GM12873 (cell line): ENCODE measurements at regions not wholly inside any gene's neighbourhood (a gene's known extent, or its start where the extent isn't known, plus 50 kb on each side); places are given as distances from the start of the nearest gene placed in this dataset.

ENCODE experiments used
- CTCF ChIP-seq: IDR thresholded peaks from 2 replicates; pipeline ENCODE4 v1.5.1; 2012; ENCODE audit warnings: low read depth, mild to moderate bottlenecking, moderate library complexity, low read length, control low read depth; ENCODE audit not compliant: insufficient read depth; ENCODE audit errors: missing control alignments

DNA sequence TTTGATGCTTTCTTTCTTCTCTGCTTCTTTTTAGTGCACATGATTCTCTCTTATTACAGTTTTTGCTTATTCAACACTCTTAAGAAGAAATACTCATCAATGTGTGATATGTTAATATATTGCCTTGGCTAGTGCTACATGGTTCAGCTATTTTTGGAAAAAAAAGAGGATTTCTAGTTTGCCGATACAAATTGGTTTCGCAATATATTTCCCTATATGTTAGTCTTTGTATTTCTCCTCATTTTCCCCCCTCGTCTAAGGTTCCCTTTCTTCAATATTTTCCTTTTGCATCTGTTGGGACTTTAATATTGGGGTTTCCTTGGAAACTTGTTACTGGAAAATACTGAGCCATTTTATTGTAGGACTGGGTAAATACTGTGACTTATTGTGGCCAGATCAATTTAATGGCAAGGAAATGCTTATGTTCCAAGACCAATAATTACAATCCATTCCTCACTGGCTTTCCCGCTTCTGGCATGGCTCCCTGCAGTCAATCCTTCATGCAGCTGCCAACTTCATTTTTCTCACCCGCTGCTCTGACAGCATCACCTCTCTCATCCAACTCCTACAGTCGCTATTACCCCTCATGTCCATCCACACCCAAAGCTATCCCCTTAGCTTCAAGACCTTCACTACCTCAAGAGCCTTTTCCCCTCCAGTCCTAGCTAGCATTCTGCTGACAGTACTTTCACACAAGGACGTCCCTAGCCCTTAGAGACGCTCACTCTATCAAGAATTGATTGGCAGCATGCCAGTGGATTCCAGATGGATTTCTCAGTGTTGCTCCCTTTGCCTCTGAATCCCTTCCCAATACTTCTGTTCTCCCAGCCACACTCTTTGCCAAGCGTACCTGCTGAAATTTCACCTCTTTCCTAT, 280.1 kb upstream of the TMTC4 start:
- TF ChIP-seq CTCF, result no peak

GRCh38 chr13:100951016-100951415, 276.4 kb upstream of the TMTC4 start:
- TF ChIP-seq CTCF, result no peak

- no peak for TF ChIP-seq CTCF
Measured at GRCh38 chr13:100946588-100946987, 272.0 kb upstream of the TMTC4 start.

DNA sequence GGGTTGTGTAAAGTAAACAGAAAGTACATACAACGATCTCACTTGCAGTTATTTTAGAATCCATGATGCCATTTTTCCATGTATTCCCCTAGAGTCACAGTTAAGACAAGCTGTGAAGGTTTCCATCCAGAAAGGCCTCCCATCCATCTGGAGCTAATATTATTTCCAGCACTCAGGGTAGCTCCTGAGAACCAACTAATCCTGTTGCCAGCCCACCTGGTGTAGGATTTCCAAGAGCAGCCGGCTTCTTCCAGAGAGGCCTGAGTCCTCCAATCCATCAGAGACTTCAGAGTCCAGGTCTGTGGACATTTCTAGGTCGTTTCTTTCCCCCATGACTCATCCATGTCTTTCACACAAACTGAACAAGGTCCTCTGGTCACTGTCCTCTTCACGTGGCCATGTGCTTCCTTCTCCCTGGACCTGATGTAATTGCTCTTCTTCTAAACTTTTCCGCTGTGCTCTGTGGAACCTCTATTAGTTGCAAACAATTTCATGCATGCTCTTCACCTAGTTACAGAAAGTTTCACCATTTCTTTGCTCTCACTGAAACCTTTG, 270.3 kb upstream of the TMTC4 start:
- TF ChIP-seq CTCF, result no peak

DNA sequence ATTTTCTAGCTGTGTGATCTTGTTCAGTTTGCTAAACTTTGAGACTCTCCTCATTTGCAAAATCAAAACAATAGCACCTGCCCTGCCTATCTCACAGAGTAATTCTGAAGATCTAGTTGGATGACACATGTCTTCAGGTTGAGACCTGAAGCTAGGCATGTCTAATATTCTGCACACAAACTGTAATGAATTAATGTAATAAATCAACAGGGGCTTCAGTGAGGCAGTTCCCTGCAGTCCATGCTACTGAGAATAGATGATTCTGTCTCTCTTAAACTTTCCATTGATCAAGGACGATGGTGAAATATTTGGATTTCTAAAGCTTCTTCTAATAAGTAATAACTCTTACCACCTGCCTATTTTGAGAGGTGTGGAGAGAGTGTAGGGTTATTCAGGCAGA, 268.1 kb upstream of the TMTC4 start:
- no peak for TF ChIP-seq CTCF

GRCh38 chr13:100941377-100942368, 267.1 kb upstream of the TMTC4 start:
- TF ChIP-seq CTCF, result no peak

DNA sequence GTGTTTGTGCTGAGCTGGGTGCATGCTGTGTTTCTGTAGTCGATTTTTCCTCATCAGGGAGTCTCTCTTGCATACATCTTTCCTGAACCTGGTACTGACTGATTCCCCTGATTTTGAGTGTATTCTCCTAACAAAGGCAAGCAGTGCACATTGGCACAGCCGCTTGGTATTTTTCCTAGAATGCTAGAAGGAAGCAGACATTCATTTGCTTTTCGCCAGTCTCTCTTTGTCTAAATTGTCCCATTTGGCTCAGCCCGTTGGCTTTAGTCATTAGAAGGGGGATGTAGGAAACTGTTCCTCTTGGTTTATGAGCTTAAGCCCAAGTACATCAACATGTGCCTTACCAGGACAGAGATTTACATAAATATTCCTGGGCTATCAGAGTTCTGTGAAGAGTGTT, 266.1 kb upstream of the TMTC4 start:
- TF ChIP-seq CTCF, result no peak
